Activated CD4-positive, alpha-beta memory T cell treated with anti-CD3 and anti-CD28 coated beads, Interleukin-2, amount 10 ng/mL, durations not matched to agents 7 days and 5 days (primary cell): ENCODE measurements at regions not wholly inside any gene's neighbourhood (a gene's known extent, or its start where the extent isn't known, plus 50 kb on each side); places are given as distances from the start of the nearest gene placed in this dataset.
"Not testable (repeated sequence)": the region's sequence is repeated elsewhere in the genome, so short reads cannot be mapped to it uniquely, and the experiment has no call there.

Source experiments
- CTCF ChIA-PET: fragments of 350-600 bp; sonication (Branson Sonifier 250); formaldehyde crosslinking; loops from one replicate; lab custom pipeline; 2021; ENCODE audit warnings: antibody characterized with exemption, inconsistent platforms; lab: Charles Lee
- POLR2A ChIA-PET: fragments of 350-600 bp; sonication (Branson Sonifier 250); formaldehyde crosslinking; loops from one replicate; lab custom pipeline; 2021; ENCODE audit warnings: antibody characterized with exemption; lab: Charles Lee
- DNase-seq: peaks from one replicate; pipeline ENCODE4 v3.0.0-alpha.2; 2020
- H3K27ac Mint-ChIP-seq: one replicate; pipeline ENCODE4 v1.8.0; 2021; ENCODE audit warnings: mild to moderate bottlenecking, mixed read lengths
- H3K27me3 Mint-ChIP-seq: one replicate; pipeline ENCODE4 v1.8.0; 2021; ENCODE audit warnings: mixed read lengths
- H3K36me3 Mint-ChIP-seq: one replicate; pipeline ENCODE4 v1.8.0; 2021; ENCODE audit warnings: low read depth, mixed read lengths
- H3K4me1 Mint-ChIP-seq: one replicate; pipeline ENCODE4 v1.8.0; 2021; ENCODE audit warnings: mixed read lengths
- H3K4me3 Mint-ChIP-seq: one replicate; pipeline ENCODE4 v1.8.0; 2021; ENCODE audit warnings: mild to moderate bottlenecking, mixed read lengths
- H3K9me3 Mint-ChIP-seq: one replicate; pipeline ENCODE4 v1.8.0; 2021; ENCODE audit warnings: mixed read lengths

DNA sequence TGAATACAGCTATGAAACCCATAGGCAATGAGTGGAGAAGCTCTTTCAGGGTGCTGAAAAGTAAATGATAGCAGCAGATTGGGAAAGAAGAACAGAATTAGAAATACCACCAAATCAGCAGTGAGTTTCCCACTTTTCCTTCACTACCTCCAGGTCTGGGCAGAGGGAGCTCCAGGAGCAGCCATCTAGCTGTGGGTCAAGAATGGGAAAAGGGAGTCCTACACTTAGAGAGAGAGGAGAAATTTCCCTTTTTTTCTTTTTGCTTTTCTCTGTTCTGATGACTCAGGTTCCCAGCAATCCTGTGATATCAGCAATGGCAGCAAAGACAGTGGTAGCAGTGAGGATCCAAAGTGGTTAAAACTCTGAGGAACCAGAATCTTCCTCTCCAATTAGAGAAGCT lies 263.9 kb downstream of the NXPE2 start:
- peaks cover 12% of the 10 kb centered on the region for H3K9me3 Mint-ChIP-seq
- no peak overlapping the region for H3K4me3 Mint-ChIP-seq
- H3K36me3 Mint-ChIP-seq, result no peaks in the 10 kb centered on the region
- POLR2A ChIA-PET, result no interaction called here
- no peak overlapping the region for H3K27ac Mint-ChIP-seq
- no peak for DNase-seq
- H3K27me3 Mint-ChIP-seq, result no peaks in the 10 kb centered on the region
- no peaks in the 10 kb centered on the region for H3K4me1 Mint-ChIP-seq
- CTCF ChIA-PET, result no interaction called here

DNA sequence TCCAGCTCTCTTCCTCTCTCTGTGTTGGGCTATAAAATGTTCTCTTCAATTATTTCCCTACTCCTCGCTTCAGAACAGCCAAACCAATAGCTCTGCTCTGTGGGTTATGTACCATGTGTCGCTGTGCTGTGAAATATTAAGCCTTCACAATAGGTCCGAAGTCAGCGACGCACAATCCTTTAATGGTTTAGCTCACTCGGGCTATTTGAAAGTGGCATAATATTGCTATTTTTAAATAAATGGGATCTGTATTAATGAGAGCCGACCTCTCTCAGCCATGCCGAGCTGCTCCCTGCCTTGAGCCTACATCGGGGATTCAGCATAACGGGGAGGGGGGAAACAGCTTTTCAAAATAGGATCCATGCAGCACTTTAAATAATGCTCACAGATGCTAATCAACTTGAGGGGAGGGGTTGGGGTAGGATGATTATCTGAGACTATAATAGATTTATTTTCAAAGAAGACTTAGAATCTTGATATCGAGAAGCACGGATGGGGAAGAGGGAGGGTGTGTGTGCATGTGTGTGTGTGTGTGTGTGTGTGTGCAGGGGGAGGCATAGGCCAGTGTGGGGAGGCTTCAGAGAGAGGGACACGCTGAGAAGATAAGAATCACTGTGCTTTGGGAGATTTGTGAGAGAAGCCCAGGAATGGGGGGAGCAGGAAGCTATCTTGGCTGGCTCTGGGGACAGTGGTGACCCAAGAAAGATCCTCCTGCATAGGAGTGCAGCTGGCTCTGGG lies 271.5 kb downstream of the NXPE2 start:
- no peak for DNase-seq
- no peak overlapping the region for H3K4me3 Mint-ChIP-seq
- ChIA-PET POLR2A (no interaction called here), CTCF (no interaction called here)
- no peaks in the 10 kb centered on the region for H3K36me3 Mint-ChIP-seq
- no peak overlapping the region for H3K27ac Mint-ChIP-seq
- no peaks in the 10 kb centered on the region for H3K27me3 Mint-ChIP-seq
- no peaks in the 10 kb centered on the region for H3K4me1 Mint-ChIP-seq
- H3K9me3 Mint-ChIP-seq, result no peaks in the 10 kb centered on the region

DNA sequence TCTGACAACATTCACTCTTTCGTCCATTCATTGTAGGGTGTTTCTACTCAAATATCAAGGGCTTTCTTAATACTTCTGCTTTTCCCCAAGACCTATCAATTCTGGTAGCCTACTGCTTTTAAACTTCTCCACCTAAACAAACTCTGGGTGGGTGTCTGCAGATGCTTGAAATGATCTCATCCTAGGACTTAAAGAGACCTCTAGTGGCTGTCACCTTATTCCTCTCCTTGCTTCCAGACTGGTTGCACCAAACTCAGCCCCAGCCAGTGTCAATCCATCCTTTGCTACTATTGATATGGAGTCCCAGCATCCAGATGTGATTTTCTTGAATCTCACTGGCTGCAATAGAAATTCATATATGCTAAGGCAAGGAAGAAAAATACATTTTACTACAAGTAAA lies 274.7 kb downstream of the NXPE2 start:
- no peak overlapping the region for H3K27ac Mint-ChIP-seq
- no peaks in the 10 kb centered on the region for H3K4me1 Mint-ChIP-seq
- no peaks in the 10 kb centered on the region for H3K27me3 Mint-ChIP-seq
- POLR2A ChIA-PET, result no interaction called here
- H3K9me3 Mint-ChIP-seq, result no peaks in the 10 kb centered on the region
- H3K4me3 Mint-ChIP-seq, result no peak overlapping the region
- DNase-seq, result no peak
- CTCF ChIA-PET, result no interaction called here
- no peaks in the 10 kb centered on the region for H3K36me3 Mint-ChIP-seq

DNA sequence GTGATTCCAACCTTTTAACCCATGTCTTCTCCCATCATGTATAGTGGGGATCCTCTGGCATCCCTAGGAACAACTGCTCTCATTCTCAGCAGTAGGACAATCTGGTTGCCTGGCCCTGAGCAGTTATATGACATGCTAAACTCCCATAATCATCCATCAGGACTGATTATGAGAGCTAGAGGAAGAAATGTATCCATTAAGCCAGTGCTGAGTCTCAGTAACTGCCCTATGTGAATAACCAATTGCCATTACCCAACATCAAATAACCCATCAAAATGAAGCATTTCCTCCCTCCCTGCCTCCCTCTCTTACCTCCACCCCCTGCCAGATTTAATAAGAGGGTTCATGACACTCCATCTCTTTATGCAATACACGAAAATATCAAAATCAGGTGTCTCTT lies 277.6 kb downstream of the NXPE2 start:
- no peak overlapping the region for H3K27ac Mint-ChIP-seq
- CTCF ChIA-PET, result no interaction called here
- H3K36me3 Mint-ChIP-seq, result no peaks in the 10 kb centered on the region
- no peak for DNase-seq
- POLR2A ChIA-PET, result no interaction called here
- no peak overlapping the region for H3K4me3 Mint-ChIP-seq
- no peaks in the 10 kb centered on the region for H3K4me1 Mint-ChIP-seq
- H3K27me3 Mint-ChIP-seq, result no peaks in the 10 kb centered on the region
- no peaks in the 10 kb centered on the region for H3K9me3 Mint-ChIP-seq

DNA sequence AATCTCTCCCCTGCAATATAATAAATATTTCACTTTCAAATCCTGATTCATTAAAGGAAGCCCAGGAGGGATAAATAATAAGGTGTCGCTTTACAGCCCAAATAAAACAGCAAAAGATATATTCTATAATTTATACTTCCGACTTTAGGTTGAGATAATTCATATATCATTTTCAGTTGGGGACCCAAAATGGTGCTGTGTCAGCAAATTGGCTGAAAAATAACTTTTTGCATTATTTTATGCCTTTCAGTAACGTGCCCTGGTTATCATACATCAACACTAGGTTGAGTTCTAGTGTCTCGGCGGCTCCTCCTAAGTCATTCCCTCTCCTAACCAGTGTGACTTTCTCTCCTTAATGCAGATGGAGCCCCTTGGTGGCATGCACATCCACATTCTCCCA lies 278.2 kb downstream of the NXPE2 start:
- no peaks in the 10 kb centered on the region for H3K27me3 Mint-ChIP-seq
- no peaks in the 10 kb centered on the region for H3K36me3 Mint-ChIP-seq
- no peak overlapping the region for H3K4me3 Mint-ChIP-seq
- H3K27ac Mint-ChIP-seq, result no peak overlapping the region
- CTCF ChIA-PET, result no interaction called here
- no peaks in the 10 kb centered on the region for H3K4me1 Mint-ChIP-seq
- POLR2A ChIA-PET, result no interaction called here
- no peak for DNase-seq
- H3K9me3 Mint-ChIP-seq, result no peaks in the 10 kb centered on the region

DNA sequence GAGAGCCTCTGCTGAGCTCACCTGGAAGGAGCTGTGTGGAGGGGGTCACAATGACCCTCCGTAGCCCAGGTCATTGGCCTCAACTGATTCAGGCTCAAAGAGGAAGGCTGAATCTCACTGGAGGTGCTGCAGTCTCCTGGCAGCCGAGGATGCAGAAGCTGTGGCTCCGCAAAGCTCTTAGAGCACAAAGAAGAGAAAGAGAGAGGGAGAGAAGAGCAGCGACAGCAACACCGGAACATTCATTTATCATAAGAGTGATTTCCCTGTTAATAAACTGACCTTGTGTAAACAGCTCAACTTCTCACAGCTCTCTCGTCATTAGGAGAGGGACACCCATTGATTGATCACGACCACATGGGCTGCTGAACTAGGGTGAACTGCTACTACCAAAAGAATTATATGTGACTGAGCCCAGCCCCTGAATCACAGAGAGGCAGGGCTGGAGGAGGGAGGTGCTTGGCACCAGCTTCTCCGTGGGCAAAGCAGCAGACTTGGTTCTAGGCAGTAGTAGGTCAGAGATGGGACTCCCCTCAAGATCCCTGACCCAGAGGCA lies 281.7 kb downstream of the NXPE2 start:
- H3K4me1 Mint-ChIP-seq, result no peaks in the 10 kb centered on the region
- no peaks in the 10 kb centered on the region for H3K9me3 Mint-ChIP-seq
- POLR2A ChIA-PET, result no interaction called here

DNA sequence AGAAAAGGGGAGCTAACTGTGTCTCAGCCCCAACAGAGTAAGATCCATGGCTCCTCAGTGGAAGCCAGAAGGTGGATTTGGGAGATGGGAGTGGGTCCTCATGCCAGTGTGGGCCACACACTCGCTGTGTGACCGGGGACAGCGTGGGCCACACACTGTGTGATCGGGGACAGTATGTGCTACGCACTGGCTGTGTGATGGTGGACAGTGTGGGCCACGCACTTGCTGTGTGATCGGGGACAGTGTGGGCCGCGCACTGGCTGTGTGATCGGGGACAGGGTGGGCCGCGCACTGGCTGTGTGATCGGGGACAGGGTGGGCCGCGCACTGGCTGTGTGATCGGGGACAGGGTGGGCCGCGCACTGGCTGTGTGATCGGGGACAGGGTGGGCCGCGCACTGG lies 282.5 kb downstream of the NXPE2 start:
- H3K36me3 Mint-ChIP-seq, CTCF ChIA-PET, H3K4me1 Mint-ChIP-seq, H3K27ac Mint-ChIP-seq, H3K27me3 Mint-ChIP-seq, H3K4me3 Mint-ChIP-seq, H3K9me3 Mint-ChIP-seq, DNase-seq, POLR2A ChIA-PET: not testable (repeated sequence)

More for the DNA sequence above, 281.7 kb downstream of the NXPE2 start:
- H3K27me3 Mint-ChIP-seq, result no peaks in the 10 kb centered on the region
- H3K4me3 Mint-ChIP-seq, result no peak overlapping the region
- no peak for DNase-seq
- no peaks in the 10 kb centered on the region for H3K36me3 Mint-ChIP-seq
- no peak overlapping the region for H3K27ac Mint-ChIP-seq
- CTCF ChIA-PET, result no interaction called here

DNA sequence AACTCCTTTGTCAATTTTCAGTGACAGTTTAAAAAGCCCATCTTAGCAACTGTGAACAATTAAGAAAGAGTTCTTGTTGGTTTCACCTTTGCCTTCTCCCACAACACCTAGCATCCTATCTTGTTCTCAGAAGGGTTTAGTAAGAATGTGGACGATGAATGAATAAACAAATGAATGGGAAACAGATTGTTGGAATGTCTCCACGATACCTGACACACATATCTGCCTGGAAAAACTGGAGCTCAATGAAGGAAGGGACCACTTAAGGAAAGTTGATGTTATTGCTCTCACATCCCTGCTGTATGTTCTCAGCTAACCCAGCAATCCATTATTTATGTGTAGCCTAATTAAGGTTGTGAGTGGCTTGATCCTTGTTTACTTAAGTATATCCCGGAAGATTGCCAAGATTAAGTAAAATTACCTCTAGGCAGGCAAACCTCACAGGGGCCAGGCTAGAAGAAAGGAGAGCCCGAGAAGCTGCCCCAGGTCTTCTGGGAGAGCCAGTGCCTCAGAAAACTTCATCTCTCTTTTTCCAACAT lies 286.4 kb downstream of the NXPE2 start:
- Mint-ChIP-seq H3K4me3 (no peak overlapping the region), H3K36me3 (no peaks in the 10 kb centered on the region), H3K27me3 (peaks cover 2% of the 10 kb centered on the region), H3K9me3 (no peaks in the 10 kb centered on the region), H3K4me1 (no peaks in the 10 kb centered on the region), H3K27ac (no peak overlapping the region)
- POLR2A ChIA-PET, result no interaction called here
- no peak for DNase-seq
- CTCF ChIA-PET, result no interaction called here

DNA sequence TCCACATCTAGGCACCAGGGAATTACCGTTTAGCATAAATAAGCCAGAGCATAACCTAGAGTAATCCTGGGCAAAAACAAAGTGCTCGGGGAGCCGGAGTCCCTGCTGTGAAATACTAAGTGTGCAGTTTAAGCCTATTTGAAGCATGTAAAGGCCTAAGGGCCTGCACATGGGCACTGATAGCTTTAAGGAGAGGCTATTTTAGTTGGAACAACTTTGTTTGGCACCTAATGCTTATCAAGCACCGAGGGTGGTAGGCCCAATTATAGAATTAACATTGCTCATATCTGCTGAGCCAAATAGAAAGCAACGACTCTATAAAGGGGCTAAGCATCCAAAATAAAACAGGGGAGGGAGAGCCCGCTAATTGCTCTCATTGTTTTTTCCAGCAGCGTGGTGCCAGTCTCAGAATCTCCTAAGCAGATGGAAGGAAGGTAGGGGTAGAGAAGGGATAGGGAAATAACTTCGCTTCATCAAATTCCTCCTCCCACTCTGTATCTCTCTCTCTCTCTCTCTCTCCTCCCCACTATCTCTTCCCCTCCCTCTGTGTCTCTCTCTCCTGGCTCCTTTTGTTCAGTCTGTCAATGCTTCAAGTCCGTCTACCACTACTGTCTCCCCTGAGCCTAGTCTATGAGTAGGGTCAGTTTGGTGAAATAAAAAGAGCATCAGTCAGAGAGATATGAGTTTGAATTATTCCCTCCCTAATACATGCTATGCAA lies 292.8 kb downstream of the NXPE2 start:
- Mint-ChIP-seq H3K4me3 (no peak overlapping the region), H3K9me3 (no peaks in the 10 kb centered on the region), H3K4me1 (no peaks in the 10 kb centered on the region), H3K27ac (no peak overlapping the region), H3K27me3 (no peaks in the 10 kb centered on the region), H3K36me3 (no peaks in the 10 kb centered on the region)
- no peak for DNase-seq
- ChIA-PET CTCF (no interaction called here), POLR2A (no interaction called here)

DNA sequence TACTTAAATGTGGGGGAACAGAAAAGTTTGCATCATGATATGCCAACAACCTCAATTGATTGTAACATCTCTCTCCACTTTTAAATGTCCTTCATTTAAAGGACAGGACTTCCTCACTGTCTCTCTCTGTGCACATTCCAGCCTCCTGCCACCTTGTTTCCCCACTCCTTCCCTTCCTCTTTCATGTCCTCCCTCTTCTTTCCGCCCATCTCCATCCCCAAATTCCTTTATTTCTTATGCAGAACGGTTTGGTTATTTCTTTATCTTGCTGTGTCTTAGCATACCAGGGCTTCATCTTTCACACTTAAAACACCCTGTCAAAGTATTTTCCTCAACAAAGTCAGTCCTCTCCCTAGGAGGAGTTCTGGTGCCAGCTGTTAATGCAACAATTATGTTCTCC lies 293.8 kb downstream of the NXPE2 start:
- Mint-ChIP-seq H3K4me1 (no peaks in the 10 kb centered on the region), H3K27ac (no peak overlapping the region), H3K9me3 (no peaks in the 10 kb centered on the region), H3K4me3 (no peak overlapping the region), H3K36me3 (no peaks in the 10 kb centered on the region), H3K27me3 (no peaks in the 10 kb centered on the region)
- POLR2A ChIA-PET, result no interaction called here
- no peak for DNase-seq
- CTCF ChIA-PET, result no interaction called here

DNA sequence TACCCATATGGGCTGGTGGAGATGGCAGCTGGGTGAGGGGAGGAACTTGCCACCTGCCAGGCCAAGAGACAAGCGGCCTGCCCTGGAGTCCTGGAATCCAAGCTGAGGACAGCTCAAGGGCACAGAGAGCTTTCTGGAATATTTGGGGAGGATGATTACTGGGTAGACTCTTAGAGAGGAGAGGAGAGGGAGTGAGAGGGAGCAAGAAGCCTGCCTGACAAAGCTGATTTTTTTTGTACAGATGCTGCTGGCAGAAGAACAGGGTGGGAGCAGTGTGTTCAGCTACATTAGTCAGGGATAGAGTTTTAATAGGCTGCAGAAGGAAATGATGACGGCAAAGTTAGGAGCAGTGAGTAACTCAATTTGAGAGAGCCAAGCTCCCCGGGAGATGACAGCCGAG lies 299.3 kb downstream of the NXPE2 start:
- ChIA-PET CTCF (no interaction called here), POLR2A (no interaction called here)
- H3K9me3 Mint-ChIP-seq, result no peaks in the 10 kb centered on the region
- no peaks in the 10 kb centered on the region for H3K36me3 Mint-ChIP-seq
- no peak overlapping the region for H3K27ac Mint-ChIP-seq
- no peak overlapping the region for H3K4me3 Mint-ChIP-seq
- H3K4me1 Mint-ChIP-seq, result no peaks in the 10 kb centered on the region
- DNase-seq, result no peak
- H3K27me3 Mint-ChIP-seq, result no peaks in the 10 kb centered on the region

DNA sequence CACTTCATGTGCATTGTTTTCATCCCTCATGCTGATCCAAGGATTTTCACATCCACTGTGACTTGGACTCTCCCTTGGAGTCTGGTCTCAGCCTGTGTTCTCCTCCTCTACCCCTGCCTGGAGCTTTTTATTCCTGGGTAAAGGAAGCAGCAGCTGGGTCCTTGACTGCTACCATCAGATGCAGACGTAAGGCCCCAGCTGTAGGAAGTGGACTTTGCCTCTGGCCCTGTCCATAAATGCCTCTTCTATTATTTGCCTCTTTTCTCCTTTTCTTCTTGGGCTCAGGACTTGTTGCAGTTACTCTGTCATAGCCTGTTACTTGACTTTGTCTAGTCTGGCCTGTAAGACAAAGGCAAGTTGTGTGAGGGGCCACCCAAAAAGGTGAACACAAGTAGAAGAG lies 303.8 kb downstream of the NXPE2 start:
- DNase-seq, result no peak
- H3K27me3 Mint-ChIP-seq, result no peaks in the 10 kb centered on the region
- no peak overlapping the region for H3K27ac Mint-ChIP-seq
- H3K36me3 Mint-ChIP-seq, result no peaks in the 10 kb centered on the region
- H3K9me3 Mint-ChIP-seq, result no peaks in the 10 kb centered on the region
- CTCF ChIA-PET, result no interaction called here
- POLR2A ChIA-PET, result no interaction called here
- H3K4me3 Mint-ChIP-seq, result no peak overlapping the region
- H3K4me1 Mint-ChIP-seq, result no peaks in the 10 kb centered on the region

DNA sequence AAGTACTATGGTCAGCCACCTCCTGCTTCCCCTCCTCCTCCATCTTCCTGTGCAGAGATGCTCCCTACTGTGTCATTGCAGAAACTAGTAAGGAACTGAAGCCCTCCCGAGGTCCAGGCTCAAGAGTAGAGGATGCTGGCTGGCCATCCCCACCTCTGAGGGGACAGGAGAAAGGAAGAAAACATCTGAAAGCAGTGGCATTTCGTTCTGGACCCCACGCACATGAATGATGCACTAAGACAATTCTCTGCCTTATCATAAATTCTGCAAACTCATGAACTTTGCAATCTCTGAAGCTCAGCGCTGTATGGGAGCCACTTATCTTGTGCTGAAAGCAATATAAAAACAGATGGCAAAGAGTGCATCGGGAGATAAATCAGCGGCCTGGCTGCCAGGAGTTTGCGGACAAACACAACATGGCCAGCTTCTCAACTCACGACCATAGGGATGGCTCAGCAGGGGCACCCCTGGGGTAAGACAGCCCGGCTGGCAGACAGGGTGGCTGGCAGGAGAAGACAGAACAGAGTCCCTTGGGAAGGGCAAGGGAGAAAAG lies 306.4 kb downstream of the NXPE2 start:
- no peaks in the 10 kb centered on the region for H3K27me3 Mint-ChIP-seq
- no peak overlapping the region for H3K4me3 Mint-ChIP-seq
- H3K9me3 Mint-ChIP-seq, result no peaks in the 10 kb centered on the region
- CTCF ChIA-PET, result no interaction called here
- no peak overlapping the region for H3K27ac Mint-ChIP-seq
- POLR2A ChIA-PET, result no interaction called here
- H3K4me1 Mint-ChIP-seq, result no peaks in the 10 kb centered on the region
- no peaks in the 10 kb centered on the region for H3K36me3 Mint-ChIP-seq
- no peak for DNase-seq
